Left ventricle myocardium inferior (tissue), 1 donor: ENCODE measurements at regions not wholly inside any gene's neighbourhood (a gene's known extent, or its start where the extent isn't known, plus 50 kb on each side); places are given as distances from the start of the nearest gene placed in this dataset.

ENCODE experiments used
- DNase-seq: peaks from one replicate; pipeline ENCODE4 v3.0.0-alpha.2; 2020
- H3K27ac ChIP-seq: fragments of 200-600 bp; replicated peaks from 2 replicates; pipeline ENCODE4 v1.8.0; 2021
- H3K27me3 ChIP-seq: fragments of 200-600 bp; 2 replicates; pipeline ENCODE4 v1.8.0; 2021; ENCODE audit warnings: low read depth
- H3K36me3 ChIP-seq: fragments of 200-600 bp; 2 replicates; pipeline ENCODE4 v1.8.0; 2021
- H3K4me1 ChIP-seq: fragments of 200-600 bp; 2 replicates; pipeline ENCODE4 v1.8.0; 2021
- H3K4me3 ChIP-seq: fragments of 200-600 bp; 2 replicates; pipeline ENCODE4 v1.8.0; 2021; ENCODE audit warnings: mild to moderate bottlenecking, moderate library complexity
- H3K9me3 ChIP-seq: fragments of 200-600 bp; replicated peaks from 2 replicates; pipeline ENCODE4 v1.8.0; 2021
- intact Hi-C: fragments of 100-400 bp; cut with micrococcal nuclease; formaldehyde crosslinking; loops from one replicate; pipeline ENCODE4 v1.11.0; 2022
- TF ChIP-seq, protein P1 (sequence below): fragments of 200-600 bp; IDR thresholded peaks from 2 replicates; pipeline ENCODE4 v1.8.0; 2021; ENCODE audit warnings: antibody characterized with exemption, mild to moderate bottlenecking, borderline replicate concordance
- donor health status: DM: no; HTN: yes; CAD: no; lungs with severe emphysema.

DNA sequence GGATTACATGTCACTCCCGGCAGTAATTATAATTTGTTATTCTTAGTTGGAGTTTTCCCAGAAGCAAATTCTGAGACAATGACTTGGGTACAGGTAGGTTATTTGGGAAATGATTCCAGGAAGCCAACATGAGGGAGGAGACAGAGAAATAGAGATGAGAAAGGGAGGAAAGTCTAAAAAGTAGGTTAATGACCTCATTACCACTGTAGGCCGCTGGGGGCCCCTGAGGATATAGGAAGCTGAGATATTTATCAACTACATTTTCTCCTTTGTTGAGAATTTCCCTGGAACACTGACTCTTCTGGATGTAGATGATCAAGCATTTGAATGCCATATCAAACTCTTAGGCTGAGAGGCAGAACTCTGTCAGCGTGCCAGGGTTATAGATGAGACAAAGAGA is 284.3 kb downstream of the ICOS start:
- intact Hi-C loops: no loop called here
- no peak for DNase-seq
- TF ChIP-seq, protein P1, sequence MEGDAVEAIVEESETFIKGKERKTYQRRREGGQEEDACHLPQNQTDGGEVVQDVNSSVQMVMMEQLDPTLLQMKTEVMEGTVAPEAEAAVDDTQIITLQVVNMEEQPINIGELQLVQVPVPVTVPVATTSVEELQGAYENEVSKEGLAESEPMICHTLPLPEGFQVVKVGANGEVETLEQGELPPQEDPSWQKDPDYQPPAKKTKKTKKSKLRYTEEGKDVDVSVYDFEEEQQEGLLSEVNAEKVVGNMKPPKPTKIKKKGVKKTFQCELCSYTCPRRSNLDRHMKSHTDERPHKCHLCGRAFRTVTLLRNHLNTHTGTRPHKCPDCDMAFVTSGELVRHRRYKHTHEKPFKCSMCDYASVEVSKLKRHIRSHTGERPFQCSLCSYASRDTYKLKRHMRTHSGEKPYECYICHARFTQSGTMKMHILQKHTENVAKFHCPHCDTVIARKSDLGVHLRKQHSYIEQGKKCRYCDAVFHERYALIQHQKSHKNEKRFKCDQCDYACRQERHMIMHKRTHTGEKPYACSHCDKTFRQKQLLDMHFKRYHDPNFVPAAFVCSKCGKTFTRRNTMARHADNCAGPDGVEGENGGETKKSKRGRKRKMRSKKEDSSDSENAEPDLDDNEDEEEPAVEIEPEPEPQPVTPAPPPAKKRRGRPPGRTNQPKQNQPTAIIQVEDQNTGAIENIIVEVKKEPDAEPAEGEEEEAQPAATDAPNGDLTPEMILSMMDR: no peak
- H3K9me3 ChIP-seq: peaks cover 11% of the 10 kb centered on the region
- no peak overlapping the region for H3K27ac ChIP-seq
- no peaks in the 10 kb centered on the region for H3K4me1 ChIP-seq
- H3K4me3 ChIP-seq: no peak overlapping the region
- peaks cover 11% of the 10 kb centered on the region for H3K27me3 ChIP-seq
- H3K36me3 ChIP-seq: no peaks in the 10 kb centered on the region

GRCh38 chr2:204223046-204223445 is 286.5 kb downstream of the ICOS start:
- Histone ChIP-seq H3K4me1 (peaks cover 3% of the 10 kb centered on the region), H3K36me3 (no peaks in the 10 kb centered on the region), H3K27ac (no peak overlapping the region), H3K4me3 (no peak overlapping the region), H3K27me3 (peaks cover 11% of the 10 kb centered on the region), H3K9me3 (peaks cover 8% of the 10 kb centered on the region)
- no peak for DNase-seq
- intact Hi-C loops: no loop called here
- TF ChIP-seq, protein P1: no peak

GRCh38 chr2:204223544-204223943 is 287.0 kb downstream of the ICOS start:
- no peak for DNase-seq
- intact Hi-C loops: no loop called here
- Histone ChIP-seq H3K4me3 (no peak overlapping the region), H3K4me1 (peaks cover 3% of the 10 kb centered on the region), H3K9me3 (peaks cover 3% of the 10 kb centered on the region), H3K27me3 (peaks cover 11% of the 10 kb centered on the region), H3K27ac (no peak overlapping the region), H3K36me3 (no peaks in the 10 kb centered on the region)
- TF ChIP-seq, protein P1: no peak

DNA sequence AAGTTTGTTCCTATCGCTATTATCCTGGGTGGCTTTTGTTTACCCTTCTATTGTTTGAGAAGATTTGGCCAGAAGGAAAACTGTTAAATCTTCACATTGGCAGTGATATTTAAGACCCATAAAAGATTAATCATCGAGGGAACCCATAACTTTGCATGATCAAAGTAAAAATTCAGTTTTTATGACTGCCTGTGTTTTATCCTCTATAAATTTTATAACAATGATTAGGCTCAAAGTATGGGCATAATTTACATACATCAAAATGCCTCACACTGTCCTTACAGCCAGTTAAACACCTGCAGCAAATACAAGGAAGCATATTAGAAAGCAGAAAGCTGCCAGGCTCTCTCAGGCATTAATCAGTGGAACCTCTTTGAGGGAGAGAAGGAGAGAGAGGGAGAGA is 289.1 kb downstream of the ICOS start:
- peaks cover 11% of the 10 kb centered on the region for H3K27me3 ChIP-seq
- TF ChIP-seq, protein P1: no peak
- no peak overlapping the region for H3K27ac ChIP-seq
- H3K9me3 ChIP-seq: no peaks in the 10 kb centered on the region
- intact Hi-C loops: no loop called here
- H3K4me3 ChIP-seq: no peak overlapping the region
- peaks cover 3% of the 10 kb centered on the region for H3K4me1 ChIP-seq
- H3K36me3 ChIP-seq: no peaks in the 10 kb centered on the region
- DNase-seq: no peak

DNA sequence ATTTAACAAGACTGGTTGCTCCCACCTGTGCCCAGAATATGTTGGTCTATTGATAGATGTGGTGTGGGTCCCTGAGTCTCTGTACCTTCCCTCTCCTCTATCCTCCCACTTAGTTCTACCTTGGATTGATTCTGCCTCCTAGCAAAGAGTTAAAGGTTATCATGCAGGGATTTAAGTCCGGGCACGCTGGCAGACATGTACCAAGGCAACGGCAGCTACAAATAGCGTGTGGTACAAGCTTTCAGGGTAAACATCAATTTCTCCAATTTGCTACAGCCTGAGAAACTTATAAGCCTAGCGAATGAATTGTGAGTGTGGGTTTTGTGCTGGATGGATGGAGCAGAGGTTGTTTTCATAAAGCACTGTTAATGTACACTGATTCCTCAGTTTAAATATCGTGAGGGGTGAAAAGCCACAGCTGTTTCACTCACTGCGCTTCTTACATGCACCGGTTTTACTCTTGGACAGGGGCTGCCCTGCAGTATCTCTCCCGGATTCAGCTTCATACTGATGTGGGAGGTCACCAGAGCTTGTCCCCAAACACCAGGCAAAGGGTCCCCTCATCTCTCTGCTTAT is 289.8 kb downstream of the ICOS start:
- intact Hi-C loops: no loop called here

More for the DNA sequence above, 289.8 kb downstream of the ICOS start:
- H3K27me3 ChIP-seq: peaks cover 11% of the 10 kb centered on the region
- no peak for DNase-seq
- H3K36me3 ChIP-seq: no peaks in the 10 kb centered on the region
- no peaks in the 10 kb centered on the region for H3K9me3 ChIP-seq
- peaks cover 3% of the 10 kb centered on the region for H3K4me1 ChIP-seq
- TF ChIP-seq, protein P1: no peak
- no peak overlapping the region for H3K27ac ChIP-seq
- no peak overlapping the region for H3K4me3 ChIP-seq
